ENCODE measurements at regions not wholly inside any gene's neighbourhood (a gene's known extent, or its start where the extent isn't known, plus 50 kb on each side); places are given as distances from the start of the nearest gene placed in this dataset.
"Not testable (repeated sequence)": the region's sequence is repeated elsewhere in the genome, so short reads cannot be mapped to it uniquely, and the experiment has no call there.

- H3K4me3 Mint-ChIP-seq = no peak overlapping the region
- no peak for DNase-seq
- peaks cover 27% of the 10 kb centered on the region for H3K9me3 Mint-ChIP-seq
- ChIA-PET POLR2A (no interaction called here), CTCF (no interaction called here)
- no peak overlapping the region for H3K27ac Mint-ChIP-seq
- H3K27me3 Mint-ChIP-seq = no peaks in the 10 kb centered on the region
- no peaks in the 10 kb centered on the region for H3K4me1 Mint-ChIP-seq (ENCODE audit: low read depth)
- H3K36me3 Mint-ChIP-seq = no peaks in the 10 kb centered on the region
- intact Hi-C loops (cut with micrococcal nuclease) = no loop called here
Observed at GRCh38 chr5:28313321-28313951, 1275.0 kb upstream of the CDH9 start.

DNA sequence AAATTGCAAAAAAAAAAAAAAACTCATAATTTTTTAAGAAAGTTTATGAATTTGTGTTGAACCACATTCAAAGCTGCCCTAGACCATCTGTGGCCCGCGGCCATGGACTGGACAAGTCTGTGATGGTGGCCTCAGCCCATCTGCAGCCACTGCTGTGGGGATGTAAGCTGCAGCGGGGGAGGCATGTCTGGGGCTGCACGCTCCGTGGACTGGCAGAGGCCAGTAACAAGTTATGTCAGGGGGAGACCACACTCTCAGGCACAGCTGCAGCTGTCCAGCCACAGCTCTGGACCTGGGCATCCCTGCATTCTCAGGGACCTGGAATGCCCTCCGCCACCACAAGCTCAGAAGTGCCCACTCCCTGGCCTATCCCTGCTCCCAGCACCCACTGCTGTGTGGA, 1272.3 kb upstream of the CDH9 start:
- no peaks in the 10 kb centered on the region for H3K4me1 Mint-ChIP-seq (ENCODE audit: low read depth)
- CTCF ChIA-PET = no interaction called here
- no peaks in the 10 kb centered on the region for H3K27me3 Mint-ChIP-seq
- H3K36me3 Mint-ChIP-seq = no peaks in the 10 kb centered on the region
- POLR2A ChIA-PET = no interaction called here
- DNase-seq = no peak
- H3K9me3 Mint-ChIP-seq = peaks cover 16% of the 10 kb centered on the region
- no peak overlapping the region for H3K27ac Mint-ChIP-seq
- intact Hi-C loops (cut with micrococcal nuclease) = no loop called here
- H3K4me3 Mint-ChIP-seq = no peak overlapping the region

- Mint-ChIP-seq H3K27me3 (no peaks in the 10 kb centered on the region), H3K36me3 (no peaks in the 10 kb centered on the region), H3K9me3 (peaks cover 16% of the 10 kb centered on the region), H3K27ac (no peak overlapping the region), H3K4me1 (ENCODE audit: low read depth) (no peaks in the 10 kb centered on the region), H3K4me3 (no peak overlapping the region)
- CTCF ChIA-PET = no interaction called here
- intact Hi-C loops (cut with micrococcal nuclease) = no loop called here
- DNase-seq = no peak
- POLR2A ChIA-PET = no interaction called here
Observed at GRCh38 chr5:28305891-28306290, 1267.5 kb upstream of the CDH9 start.

GRCh38 chr5:28301712-28302111, 1263.3 kb upstream of the CDH9 start:
- no peak overlapping the region for H3K4me3 Mint-ChIP-seq
- peaks cover 12% of the 10 kb centered on the region for H3K9me3 Mint-ChIP-seq
- H3K36me3 Mint-ChIP-seq = no peaks in the 10 kb centered on the region
- intact Hi-C loops (cut with micrococcal nuclease) = no loop called here
- DNase-seq = no peak
- POLR2A ChIA-PET = no interaction called here
- CTCF ChIA-PET = no interaction called here
- no peaks in the 10 kb centered on the region for H3K4me1 Mint-ChIP-seq (ENCODE audit: low read depth)
- H3K27ac Mint-ChIP-seq = no peak overlapping the region
- no peaks in the 10 kb centered on the region for H3K27me3 Mint-ChIP-seq

GRCh38 chr5:28296254-28297013, 1258.0 kb upstream of the CDH9 start:
- DNase-seq = no peak
- Mint-ChIP-seq H3K27ac (no peak overlapping the region), H3K4me3 (no peak overlapping the region), H3K36me3 (no peaks in the 10 kb centered on the region), H3K27me3 (no peaks in the 10 kb centered on the region), H3K4me1 (ENCODE audit: low read depth) (no peaks in the 10 kb centered on the region), H3K9me3 (peaks cover 14% of the 10 kb centered on the region)
- ChIA-PET CTCF (no interaction called here), POLR2A (no interaction called here)
- intact Hi-C loops (cut with micrococcal nuclease) = no loop called here

GRCh38 chr5:28287021-28287420, 1248.6 kb upstream of the CDH9 start:
- H3K9me3 Mint-ChIP-seq = peaks cover 11% of the 10 kb centered on the region
- DNase-seq; H3K4me3 Mint-ChIP-seq; H3K4me1 Mint-ChIP-seq (ENCODE audit: low read depth); H3K27ac Mint-ChIP-seq; intact Hi-C loops (cut with micrococcal nuclease); CTCF ChIA-PET; H3K27me3 Mint-ChIP-seq; POLR2A ChIA-PET; H3K36me3 Mint-ChIP-seq: not testable (repeated sequence)

DNA sequence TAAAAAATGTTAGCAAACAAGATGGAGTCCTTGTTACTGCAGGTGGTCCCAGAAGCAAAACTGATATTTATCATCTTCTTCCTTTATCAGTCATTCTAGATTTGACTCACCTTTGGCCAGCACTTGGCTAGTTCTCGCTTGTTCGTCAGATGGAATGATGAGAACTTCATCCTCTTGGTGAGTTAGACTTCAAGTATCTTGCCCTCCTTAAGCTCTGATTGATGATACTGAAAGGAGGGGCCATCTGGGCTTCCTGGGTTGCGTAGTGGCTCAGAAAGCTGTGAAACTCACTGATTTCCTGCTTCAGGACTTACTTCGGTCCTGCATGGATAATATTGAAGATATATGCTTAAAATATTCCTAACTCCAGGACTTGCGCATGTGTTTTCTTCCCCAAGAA, 1248.2 kb upstream of the CDH9 start:
- Mint-ChIP-seq H3K9me3 (peaks cover 11% of the 10 kb centered on the region), H3K36me3 (no peaks in the 10 kb centered on the region), H3K27ac (no peak overlapping the region), H3K4me1 (ENCODE audit: low read depth) (no peaks in the 10 kb centered on the region), H3K27me3 (no peaks in the 10 kb centered on the region), H3K4me3 (no peak overlapping the region)
- ChIA-PET POLR2A (no interaction called here), CTCF (no interaction called here)
- intact Hi-C loops (cut with micrococcal nuclease) = no loop called here
- no peak for DNase-seq

- DNase-seq = no peak
- H3K9me3 Mint-ChIP-seq = peaks cover 11% of the 10 kb centered on the region
- ChIA-PET CTCF (no interaction called here), POLR2A (no interaction called here)
- intact Hi-C loops (cut with micrococcal nuclease) = no loop called here
- H3K27ac Mint-ChIP-seq = no peak overlapping the region
- no peaks in the 10 kb centered on the region for H3K4me1 Mint-ChIP-seq (ENCODE audit: low read depth)
- H3K4me3 Mint-ChIP-seq = no peak overlapping the region
- no peaks in the 10 kb centered on the region for H3K27me3 Mint-ChIP-seq
- H3K36me3 Mint-ChIP-seq = no peaks in the 10 kb centered on the region
Observed at GRCh38 chr5:28284788-28285187, 1246.4 kb upstream of the CDH9 start.

DNA sequence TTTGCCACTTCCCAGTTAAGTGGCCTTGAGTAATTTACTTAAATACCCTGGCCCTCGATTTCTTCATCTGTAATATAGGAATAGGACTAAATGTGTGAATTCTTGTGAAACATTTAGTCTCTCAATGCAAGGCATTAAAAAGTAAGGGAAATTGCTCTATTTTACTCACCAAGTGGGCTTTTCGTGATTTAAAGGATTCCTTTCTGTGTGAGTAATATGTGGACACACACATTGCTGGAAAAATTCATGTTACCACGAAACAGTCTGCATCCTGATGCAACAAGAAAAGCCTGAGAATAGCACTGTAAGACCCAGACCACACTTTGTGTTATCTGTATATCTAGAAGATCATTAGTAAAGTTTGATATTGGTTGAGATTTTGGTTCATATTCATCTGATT, 1243.0 kb upstream of the CDH9 start:
- no peak for DNase-seq
- Mint-ChIP-seq H3K9me3 (peaks cover 8% of the 10 kb centered on the region), H3K4me3 (no peak overlapping the region), H3K36me3 (no peaks in the 10 kb centered on the region), H3K4me1 (ENCODE audit: low read depth) (no peaks in the 10 kb centered on the region), H3K27ac (no peak overlapping the region), H3K27me3 (no peaks in the 10 kb centered on the region)
- ChIA-PET POLR2A (no interaction called here), CTCF (no interaction called here)
- intact Hi-C loops (cut with micrococcal nuclease) = no loop called here

- ChIA-PET CTCF (no interaction called here), POLR2A (no interaction called here)
- no peak for DNase-seq
- Mint-ChIP-seq H3K36me3 (no peaks in the 10 kb centered on the region), H3K4me3 (no peak overlapping the region), H3K9me3 (peaks cover 4% of the 10 kb centered on the region), H3K27me3 (no peaks in the 10 kb centered on the region), H3K4me1 (ENCODE audit: low read depth) (no peaks in the 10 kb centered on the region), H3K27ac (no peak overlapping the region)
- intact Hi-C loops (cut with micrococcal nuclease) = no loop called here
Observed at GRCh38 chr5:28275931-28276330, 1237.5 kb upstream of the CDH9 start.

DNA sequence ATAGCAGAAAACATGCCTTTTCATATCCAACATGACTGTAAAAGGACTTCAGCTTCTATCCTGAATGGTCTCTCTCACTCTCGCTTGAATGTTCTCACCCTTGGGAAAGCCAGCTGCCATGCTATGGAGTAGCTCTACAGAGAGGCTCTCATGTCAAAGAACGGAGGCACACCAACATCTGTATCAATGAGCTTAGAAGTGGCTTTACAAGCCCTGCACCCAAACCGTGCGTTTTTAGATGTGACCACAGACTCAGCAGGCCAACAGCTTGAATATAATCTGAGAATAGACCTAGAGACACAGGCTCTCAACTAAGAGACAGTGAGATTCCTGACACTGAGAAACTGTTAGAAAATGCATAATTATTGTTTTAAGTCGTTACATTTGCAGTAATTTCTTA, 1231.6 kb upstream of the CDH9 start:
- H3K4me3 Mint-ChIP-seq = no peak overlapping the region
- POLR2A ChIA-PET = no interaction called here
- no peak overlapping the region for H3K27ac Mint-ChIP-seq
- H3K4me1 Mint-ChIP-seq (ENCODE audit: low read depth) = no peaks in the 10 kb centered on the region
- intact Hi-C loops (cut with micrococcal nuclease) = no loop called here
- H3K9me3 Mint-ChIP-seq = peaks cover 19% of the 10 kb centered on the region
- CTCF ChIA-PET = no interaction called here
- H3K36me3 Mint-ChIP-seq = no peaks in the 10 kb centered on the region
- no peak for DNase-seq
- H3K27me3 Mint-ChIP-seq = no peaks in the 10 kb centered on the region

DNA sequence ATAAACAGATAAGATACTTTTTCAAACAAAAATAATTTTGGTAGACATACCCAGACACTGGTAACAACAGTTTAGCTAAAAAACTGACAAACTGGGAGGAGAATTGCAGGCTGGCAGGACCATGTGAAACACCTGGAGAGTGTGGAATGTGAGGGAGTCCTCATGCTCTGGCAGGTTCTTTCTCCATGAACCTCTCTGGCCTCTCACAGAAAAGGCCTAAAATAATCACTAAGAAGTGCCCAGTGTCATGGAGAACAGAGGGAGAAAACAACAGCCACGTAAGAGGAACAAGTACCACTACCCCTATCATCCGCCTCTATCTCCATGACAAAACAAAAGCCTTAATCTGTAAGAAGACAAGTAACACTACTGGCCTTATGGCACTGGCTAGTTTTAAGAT, 1227.5 kb upstream of the CDH9 start:
- Mint-ChIP-seq H3K36me3 (no peaks in the 10 kb centered on the region), H3K4me3 (no peak overlapping the region), H3K27ac (no peak overlapping the region), H3K4me1 (ENCODE audit: low read depth) (no peaks in the 10 kb centered on the region), H3K9me3 (peaks cover 17% of the 10 kb centered on the region), H3K27me3 (no peaks in the 10 kb centered on the region)
- no peak for DNase-seq
- ChIA-PET CTCF (no interaction called here), POLR2A (no interaction called here)
- intact Hi-C loops (cut with micrococcal nuclease) = no loop called here

- Mint-ChIP-seq H3K9me3 (peaks cover 15% of the 10 kb centered on the region), H3K4me1 (ENCODE audit: low read depth) (no peaks in the 10 kb centered on the region), H3K4me3 (no peak overlapping the region), H3K27me3 (no peaks in the 10 kb centered on the region), H3K27ac (no peak overlapping the region), H3K36me3 (no peaks in the 10 kb centered on the region)
- intact Hi-C loops (cut with micrococcal nuclease) = no loop called here
- ChIA-PET CTCF (no interaction called here), POLR2A (no interaction called here)
- no peak for DNase-seq
Observed at GRCh38 chr5:28254846-28255245, 1216.5 kb upstream of the CDH9 start.

All from activated CD4-positive, alpha-beta memory T cell treated with anti-CD3 and anti-CD28 coated beads for 36 hours (primary cell).